ENCODE measurements at regions not wholly inside any gene's neighbourhood (a gene's known extent, or its start where the extent isn't known, plus 50 kb on each side); places are given as distances from the start of the nearest gene placed in this dataset.
A peak's percentile ranks its signal among the peaks of the same experiment; 100 is the strongest.

- Histone ChIP-seq H3K4me3 (no peak overlapping the region), H3K36me3 (no peaks in the 10 kb centered on the region), H3K4me1 (no peaks in the 10 kb centered on the region), H3K27me3 (no peaks in the 10 kb centered on the region), H3K27ac (no peak overlapping the region), H3K9me3 (no peaks in the 10 kb centered on the region)
- DNase-seq (no peak), FAIRE-seq (no peak), ATAC-seq (no peak)
- intact Hi-C loops (cut with DNase I), result no loop called here
- no peak for TF ChIP-seq CTCF (IDR thresholded peaks at IDR 0.05)
- 81 to 86% methylated on average over 10 of the region's 10 CpGs for WGBS, 2 donors
These were observed 135.3 kb upstream of the SH3BP4 start for GRCh38 chr2:234816491-234816890.

- intact Hi-C loops (cut with DNase I), result no loop called here
- Histone ChIP-seq H3K36me3 (no peaks in the 10 kb centered on the region), H3K4me3 (no peak overlapping the region), H3K27ac (no peak overlapping the region), H3K27me3 (no peaks in the 10 kb centered on the region), H3K9me3 (no peaks in the 10 kb centered on the region), H3K4me1 (no peaks in the 10 kb centered on the region)
- DNase-seq (no peak), FAIRE-seq (no peak), ATAC-seq (no peak)
- 77 to 87% methylated on average over 4 of the region's 4 CpGs for WGBS, 2 donors
- no peak for TF ChIP-seq CTCF (IDR thresholded peaks at IDR 0.05)
These were observed 135.8 kb upstream of the SH3BP4 start for GRCh38 chr2:234816056-234816455.

DNA sequence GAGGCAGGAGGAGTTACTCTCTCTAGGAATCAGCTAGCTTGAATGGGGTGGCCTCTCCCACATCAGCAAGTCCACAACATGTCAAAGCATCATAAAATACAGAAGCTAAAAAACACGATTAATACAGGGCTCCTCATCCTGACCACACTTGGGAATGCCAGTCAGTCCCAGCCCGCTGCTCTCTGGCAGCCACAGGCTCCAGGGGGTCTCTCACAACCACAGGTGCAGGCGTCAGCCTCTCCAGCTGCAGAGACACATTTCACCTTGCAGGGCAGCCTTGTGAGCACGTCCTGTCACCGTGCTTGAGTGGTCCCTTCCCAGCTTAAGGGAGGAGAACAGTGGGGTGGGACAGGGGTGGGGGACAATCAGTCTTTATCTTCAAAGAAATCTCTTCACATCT, 137.4 kb upstream of the SH3BP4 start:
- H3K36me3 ChIP-seq, result no peaks in the 10 kb centered on the region
- DNase-seq, result no peak
- no peaks in the 10 kb centered on the region for H3K9me3 ChIP-seq
- intact Hi-C loops (cut with DNase I), result no loop called here
- H3K27ac ChIP-seq, result no peak overlapping the region
- H3K4me3 ChIP-seq, result no peak overlapping the region
- TF ChIP-seq CTCF (IDR thresholded peaks at IDR 0.05), result no peak
- WGBS, 2 donors, result 70 to 73% methylated on average over 5 of the region's 5 CpGs
- no peaks in the 10 kb centered on the region for H3K4me1 ChIP-seq
- H3K27me3 ChIP-seq, result no peaks in the 10 kb centered on the region
- FAIRE-seq, result no peak
- ATAC-seq, result no peak

DNA sequence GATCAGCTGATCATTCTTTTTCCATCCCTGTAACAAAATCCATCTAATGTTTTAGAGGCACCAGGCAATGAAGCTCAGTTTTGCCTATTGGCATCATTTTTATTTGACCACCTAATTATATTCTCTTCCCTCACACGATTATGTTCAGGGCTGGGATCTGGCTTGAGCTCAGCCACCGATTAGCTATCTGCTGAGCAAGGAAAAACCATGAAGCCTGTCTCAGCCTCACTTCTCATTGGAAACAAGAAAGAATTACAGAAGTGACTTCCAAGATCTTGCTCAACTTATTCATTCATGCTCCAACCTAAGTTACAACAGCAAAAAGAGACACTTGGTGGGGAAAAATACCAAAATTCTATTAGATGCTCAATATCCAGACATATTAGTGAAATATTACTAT, 139.0 kb upstream of the SH3BP4 start:
- no peaks in the 10 kb centered on the region for H3K9me3 ChIP-seq
- intact Hi-C loops (cut with DNase I), result no loop called here
- no peaks in the 10 kb centered on the region for H3K36me3 ChIP-seq
- no peak overlapping the region for H3K27ac ChIP-seq
- no peaks in the 10 kb centered on the region for H3K4me1 ChIP-seq
- ATAC-seq (peak in 1 of 4 donors; percentile 20), DNase-seq (no peak), FAIRE-seq (no peak)
- no peak overlapping the region for H3K4me3 ChIP-seq
- TF ChIP-seq CTCF (IDR thresholded peaks at IDR 0.05), result no peak
- H3K27me3 ChIP-seq, result no peaks in the 10 kb centered on the region
- WGBS, 2 donors, result 45 to 59% methylated on average over 2 of the region's 2 CpGs

GRCh38 chr2:234808907-234809306, 142.9 kb upstream of the SH3BP4 start:
- Histone ChIP-seq H3K27me3 (no peaks in the 10 kb centered on the region), H3K4me3 (no peak overlapping the region), H3K4me1 (no peaks in the 10 kb centered on the region), H3K9me3 (no peaks in the 10 kb centered on the region), H3K27ac (no peak overlapping the region), H3K36me3 (no peaks in the 10 kb centered on the region)
- whole genome bisulfite sequencing, 2 donors, result 93 to 97% methylated on average over 2 of the region's 2 CpGs
- no peak for ATAC-seq
- intact Hi-C loops (cut with DNase I), result no loop called here
- no peak for FAIRE-seq
- no peak for DNase-seq
- no peak for TF ChIP-seq CTCF (IDR thresholded peaks at IDR 0.05)

Data from pancreas (tissue), 10 donors.